ENCODE measurements at regions not wholly inside any gene's neighbourhood (a gene's known extent, or its start where the extent isn't known, plus 50 kb on each side); places are given as distances from the start of the nearest gene placed in this dataset.

- TF ChIP-seq CHD7 (IDR thresholded peaks at IDR 0.05; ENCODE audit: insufficient replicate concordance, low read length) (no peak), SUZ12 (IDR thresholded peaks at IDR 0.05; ENCODE audit: low read length) (no peak), CHD1 (IDR thresholded peaks at IDR 0.05; ENCODE audit: low read depth, low read length) (no peak), HDAC6 (IDR thresholded peaks at IDR 0.05; ENCODE audit: low read depth, low read length) (no peak), YY1 (IDR thresholded peaks at IDR 0.05; ENCODE audit: low read depth, low read length) (no peak), SP4 (IDR thresholded peaks at IDR 0.05; ENCODE audit: low read length) (no peak), KDM1A (IDR thresholded peaks at IDR 0.05; ENCODE audit: borderline replicate concordance, low read length) (no peak), JUND (IDR thresholded peaks at IDR 0.05; ENCODE audit: low read length) (no peak)
Measured at GRCh38 chr21:23801292-23801691, 1806.0 kb downstream of the MRPL39 start (continued).
